Loucy (cell line): ENCODE measurements at regions not wholly inside any gene's neighbourhood (a gene's known extent, or its start where the extent isn't known, plus 50 kb on each side); places are given as distances from the start of the nearest gene placed in this dataset.

Experiments used
- H2AFZ ChIP-seq: fragments of 200-600 bp; sonication (generic); 2 replicates; pipeline ENCODE4 v1.6.0; 2016; ENCODE audit warnings: antibody characterized with exemption, mild to moderate bottlenecking, low read length, moderate library complexity
- H3F3A ChIP-seq: fragments of 200-600 bp; 2 replicates; pipeline ENCODE4 v1.6.0; 2016; ENCODE audit warnings: antibody characterized with exemption, low read depth, mild to moderate bottlenecking
- H3K27me3 ChIP-seq: fragments of 200-600 bp; sonication (generic); 2 replicates; pipeline ENCODE4 v1.6.1; 2014; ENCODE audit warnings: low read length, mild to moderate bottlenecking; ENCODE audit not compliant: insufficient read depth, poor library complexity, severe bottlenecking
- H3K36me3 ChIP-seq: fragments of 200-600 bp; sonication (generic); 2 replicates; pipeline ENCODE4 v1.6.1; 2016; ENCODE audit warnings: low read length; ENCODE audit not compliant: insufficient read depth
- H3K4me1 ChIP-seq: fragments of 200-600 bp; sonication (generic); 2 replicates; pipeline ENCODE4 v1.5.1; 2014; ENCODE audit warnings: low read length, mild to moderate bottlenecking; ENCODE audit not compliant: insufficient read depth, poor library complexity, severe bottlenecking
- H3K4me2 ChIP-seq: fragments of 200-600 bp; sonication (generic); 2 replicates; pipeline ENCODE4 v1.6.0; 2014; ENCODE audit warnings: antibody characterized with exemption, low read length, low read depth, mild to moderate bottlenecking; ENCODE audit not compliant: poor library complexity, severe bottlenecking
- H3K4me3 ChIP-seq: fragments of 200-600 bp; sonication (generic); 2 replicates; pipeline ENCODE4 v1.5.1; 2014; ENCODE audit warnings: low read length, mild to moderate bottlenecking, mixed read lengths; ENCODE audit not compliant: poor library complexity, severe bottlenecking
- H3K79me2 ChIP-seq: fragments of 200-600 bp; sonication (generic); 2 replicates; pipeline ENCODE4 v1.6.1; 2014; ENCODE audit warnings: low read length; ENCODE audit not compliant: insufficient read depth
- H3K9ac ChIP-seq: fragments of 200-600 bp; sonication (generic); 2 replicates; pipeline ENCODE4 v1.6.0; 2014; ENCODE audit warnings: mild to moderate bottlenecking, low read depth, low read length, moderate library complexity; ENCODE audit not compliant: poor library complexity, severe bottlenecking
- H3K9me2 ChIP-seq: fragments of 200-600 bp; sonication (generic); replicated peaks from 2 replicates; pipeline ENCODE4 v1.6.1; 2016; ENCODE audit warnings: low read depth, low read length, mixed read lengths
- H3K9me3 ChIP-seq: fragments of 200-600 bp; sonication (generic); 2 replicates; pipeline ENCODE4 v1.6.1; 2014; ENCODE audit warnings: mild to moderate bottlenecking, antibody characterized with exemption, low read length, low read depth; ENCODE audit not compliant: insufficient read depth
- H4K20me1 ChIP-seq: fragments of 200-600 bp; sonication (generic); 2 replicates; pipeline ENCODE4 v1.6.0; 2014; ENCODE audit warnings: antibody characterized with exemption, low read length, mild to moderate bottlenecking; ENCODE audit not compliant: insufficient read depth, poor library complexity, severe bottlenecking
- CTCF ChIP-seq: fragments of 200-600 bp; sonication (generic); conservative IDR thresholded peaks from 2 replicates; pipeline ENCODE4 v1.5.1; 2014; ENCODE audit warnings: mild to moderate bottlenecking, antibody characterized with exemption, low read length
- EZH2phosphoT487 ChIP-seq: fragments of 200-600 bp; IDR thresholded peaks from 2 replicates; pipeline ENCODE4 v1.6.1; 2018; ENCODE audit warnings: antibody characterized with exemption, mild to moderate bottlenecking, moderate library complexity, borderline replicate concordance

- no peak overlapping the region for H3K4me3 ChIP-seq
- H3K4me2 ChIP-seq, result no peak overlapping the region
- no peaks in the 10 kb centered on the region for H3K79me2 ChIP-seq
- H2AFZ ChIP-seq, result no peak overlapping the region
- no peaks in the 10 kb centered on the region for H3F3A ChIP-seq
- no peaks in the 10 kb centered on the region for H4K20me1 ChIP-seq
- H3K9ac ChIP-seq, result no peak overlapping the region
- no peaks in the 10 kb centered on the region for H3K9me3 ChIP-seq
- no peaks in the 10 kb centered on the region for H3K4me1 ChIP-seq
- H3K27me3 ChIP-seq, result no peaks in the 10 kb centered on the region
- TF ChIP-seq EZH2phosphoT487 (no peak), CTCF (no peak)
- no peaks in the 10 kb centered on the region for H3K9me2 ChIP-seq
- H3K36me3 ChIP-seq, result no peaks in the 10 kb centered on the region
These were observed 472.0 kb downstream of the ZPLD1 start for GRCh38 chr3:102906818-102907217.

- no peak for TF ChIP-seq CTCF
- no peak for TF ChIP-seq EZH2phosphoT487
- Histone ChIP-seq H2AFZ (no peak overlapping the region), H3K9me3 (no peaks in the 10 kb centered on the region), H3K4me3 (no peak overlapping the region), H3F3A (no peaks in the 10 kb centered on the region), H3K9ac (no peak overlapping the region), H3K79me2 (no peaks in the 10 kb centered on the region), H3K9me2 (no peaks in the 10 kb centered on the region), H3K27me3 (no peaks in the 10 kb centered on the region), H4K20me1 (no peaks in the 10 kb centered on the region), H3K36me3 (no peaks in the 10 kb centered on the region), H3K4me1 (no peaks in the 10 kb centered on the region), H3K4me2 (no peak overlapping the region)
These were observed 475.1 kb downstream of the ZPLD1 start for GRCh38 chr3:102909904-102910303.

GRCh38 chr3:102916532-102916931 is 481.7 kb downstream of the ZPLD1 start:
- H3K36me3 ChIP-seq, result no peaks in the 10 kb centered on the region
- H3K4me3 ChIP-seq, result no peak overlapping the region
- H3F3A ChIP-seq, result no peaks in the 10 kb centered on the region
- no peaks in the 10 kb centered on the region for H3K9me3 ChIP-seq
- no peaks in the 10 kb centered on the region for H3K27me3 ChIP-seq
- no peaks in the 10 kb centered on the region for H4K20me1 ChIP-seq
- H3K79me2 ChIP-seq, result no peaks in the 10 kb centered on the region
- no peak overlapping the region for H3K4me2 ChIP-seq
- H3K9me2 ChIP-seq, result no peaks in the 10 kb centered on the region
- TF ChIP-seq CTCF (no peak), EZH2phosphoT487 (no peak)
- no peak overlapping the region for H2AFZ ChIP-seq
- H3K9ac ChIP-seq, result no peak overlapping the region
- no peaks in the 10 kb centered on the region for H3K4me1 ChIP-seq
